ENCODE measurements at regions not wholly inside any gene's neighbourhood (a gene's known extent, or its start where the extent isn't known, plus 50 kb on each side); places are given as distances from the start of the nearest gene placed in this dataset.

DNA sequence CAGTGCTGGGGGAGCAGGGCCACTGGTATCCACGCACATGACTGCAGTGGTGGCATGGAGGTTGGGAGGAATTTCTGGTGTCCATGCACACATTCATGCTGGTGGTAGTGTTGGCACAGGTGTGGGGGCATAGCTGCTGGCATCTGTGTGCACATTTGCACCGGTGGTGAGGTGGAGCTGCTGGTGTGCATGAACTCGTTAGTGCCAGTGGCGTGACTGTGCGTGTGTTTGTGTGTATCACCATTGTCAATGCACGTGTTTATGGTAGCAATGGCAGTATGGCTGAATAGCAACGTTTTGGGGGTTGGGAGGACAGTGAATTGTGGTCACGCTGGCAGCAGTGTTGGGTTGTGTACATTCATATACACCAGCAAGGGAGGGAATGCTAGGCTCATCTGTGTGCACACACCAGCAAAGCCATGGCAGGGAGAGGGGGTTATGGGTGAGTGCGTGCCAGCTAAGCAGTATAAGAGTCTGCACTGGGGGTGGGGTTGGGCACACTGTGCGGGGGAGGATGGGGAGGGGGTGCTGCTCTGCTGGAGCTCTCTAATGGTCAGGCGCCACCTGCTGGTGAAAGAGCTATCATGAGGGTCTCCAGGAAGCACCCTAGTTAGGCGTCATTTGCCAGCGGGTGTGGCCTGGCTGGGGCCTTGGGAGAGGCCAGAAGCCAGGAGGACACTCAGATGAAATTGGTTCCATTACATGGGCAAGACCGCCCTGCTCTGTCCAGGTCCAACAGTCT lies 626.1 kb upstream of the ID4 start:
- TF ChIP-seq RAD21 (IDR thresholded peaks at IDR 0.05; ENCODE audit: low read length) (peak; percentile 39), JUND (IDR thresholded peaks at IDR 0.05) (no peak), RFX5 (IDR thresholded peaks at IDR 0.05; ENCODE audit: low read length) (no peak)
